ENCODE measurements at regions not wholly inside any gene's neighbourhood (a gene's known extent, or its start where the extent isn't known, plus 50 kb on each side); places are given as distances from the start of the nearest gene placed in this dataset.
"Not testable (repeated sequence)": the region's sequence is repeated elsewhere in the genome, so short reads cannot be mapped to it uniquely, and the experiment has no call there.

DNA sequence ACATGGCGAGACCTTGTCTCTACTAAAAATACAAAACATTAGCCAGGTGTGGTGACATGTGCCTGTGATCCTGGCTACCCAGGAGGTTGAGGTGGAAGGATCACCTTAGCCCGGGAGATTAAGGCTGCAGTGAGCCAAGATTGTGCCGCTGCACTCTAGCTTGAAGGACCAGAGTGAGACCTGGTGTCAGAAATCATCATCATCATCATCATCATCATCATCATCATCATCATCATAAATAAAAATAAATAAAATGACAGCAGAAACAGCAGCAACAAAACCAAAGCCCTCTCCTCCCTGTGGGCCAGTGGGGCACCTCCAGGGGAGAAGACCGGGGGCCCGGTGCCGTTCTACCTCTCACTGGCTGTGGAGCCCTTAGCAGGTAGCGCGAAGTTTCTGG is 281.9 kb upstream of the CRY1 start:
- no peak for DNase-seq

DNA sequence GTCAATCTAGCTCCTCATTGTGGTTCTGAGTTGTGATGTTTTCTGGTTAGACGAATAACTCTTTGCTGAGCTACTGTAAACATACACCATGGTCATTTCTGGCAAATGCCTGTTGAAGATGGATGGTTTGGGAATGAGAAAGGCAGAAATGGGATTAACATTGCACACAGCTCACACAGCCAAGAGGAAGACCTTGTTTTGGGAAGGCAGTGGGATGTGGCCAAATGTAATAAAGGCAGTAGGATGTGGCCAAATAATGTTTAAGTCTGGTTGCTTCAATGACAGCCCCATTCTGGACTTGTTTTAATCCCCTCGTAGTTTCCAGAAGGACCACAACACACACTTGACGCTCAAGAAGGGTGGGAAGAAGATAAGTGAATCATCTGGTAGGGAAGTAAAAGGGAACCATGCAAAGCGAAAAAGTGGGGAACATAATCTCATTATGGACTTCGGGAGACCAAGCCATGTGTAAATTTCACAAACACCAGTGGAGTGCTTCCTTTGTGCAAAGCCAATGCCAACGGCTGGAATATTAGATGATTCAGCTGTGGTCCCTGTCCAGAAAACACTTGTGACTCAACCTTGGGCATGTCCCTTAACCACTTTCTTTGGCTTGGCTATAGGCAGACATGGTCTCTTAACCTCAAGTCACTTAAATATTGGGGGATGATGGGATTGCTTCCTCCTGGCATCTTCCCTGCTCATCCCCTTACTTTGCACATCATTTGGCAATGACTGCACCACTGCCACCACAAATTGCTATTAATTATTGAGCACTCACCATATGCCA is 284.4 kb upstream of the CRY1 start:
- no peak for DNase-seq

DNA sequence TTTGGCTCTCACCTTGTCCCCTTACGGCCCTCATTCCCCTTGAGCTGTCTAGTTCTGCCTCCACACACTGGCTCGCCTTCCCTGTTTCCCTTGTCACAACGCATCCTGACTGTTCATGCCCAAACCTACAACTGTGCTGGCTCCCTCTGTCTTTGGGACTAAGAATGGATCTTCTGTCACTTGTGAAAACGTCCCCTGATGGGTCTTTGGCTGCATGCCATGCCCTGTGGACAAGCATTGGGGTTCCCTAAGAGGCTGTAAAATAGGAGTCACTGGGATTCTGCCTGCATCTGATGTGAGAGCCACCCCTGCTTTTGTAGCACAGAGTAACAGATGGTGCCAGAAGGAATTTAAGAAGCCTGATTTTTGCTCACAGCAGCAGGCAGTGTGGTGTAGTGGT is 285.3 kb upstream of the CRY1 start:
- DNase-seq = no peak

DNA sequence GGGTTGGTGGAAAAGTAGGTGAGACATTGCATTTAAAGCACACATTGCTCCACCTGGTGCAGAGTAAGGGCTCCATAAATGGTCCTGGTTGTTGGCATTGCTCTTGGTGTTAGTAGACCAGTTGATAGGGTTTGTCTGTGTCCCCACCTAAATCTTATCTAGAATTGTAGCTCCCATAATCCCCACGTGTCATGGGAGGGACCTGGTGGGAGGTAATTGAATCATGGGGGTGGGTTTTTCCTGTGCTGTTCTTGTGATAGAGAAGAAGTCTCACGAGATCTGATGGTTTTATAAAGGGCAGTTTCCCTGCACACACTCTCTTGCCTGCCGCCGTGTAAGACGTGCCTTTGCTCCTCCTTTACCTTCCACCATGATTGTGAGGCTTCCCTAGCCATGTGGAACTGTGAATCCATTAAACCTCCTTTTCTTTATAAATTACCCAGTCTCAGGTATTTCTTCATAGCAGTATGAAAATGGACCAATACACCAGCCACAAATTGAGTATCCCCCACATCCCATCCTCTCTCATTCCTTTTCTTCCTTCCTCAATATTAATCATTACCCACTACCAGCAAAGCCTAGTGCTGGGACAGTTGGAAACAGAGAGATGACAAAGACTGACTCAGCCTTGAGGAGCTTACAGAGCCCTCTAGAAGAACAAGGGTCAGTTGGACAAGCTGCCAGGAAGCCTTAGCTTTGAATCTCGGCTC is 285.9 kb upstream of the CRY1 start:
- not testable (repeated sequence) for DNase-seq

DNA sequence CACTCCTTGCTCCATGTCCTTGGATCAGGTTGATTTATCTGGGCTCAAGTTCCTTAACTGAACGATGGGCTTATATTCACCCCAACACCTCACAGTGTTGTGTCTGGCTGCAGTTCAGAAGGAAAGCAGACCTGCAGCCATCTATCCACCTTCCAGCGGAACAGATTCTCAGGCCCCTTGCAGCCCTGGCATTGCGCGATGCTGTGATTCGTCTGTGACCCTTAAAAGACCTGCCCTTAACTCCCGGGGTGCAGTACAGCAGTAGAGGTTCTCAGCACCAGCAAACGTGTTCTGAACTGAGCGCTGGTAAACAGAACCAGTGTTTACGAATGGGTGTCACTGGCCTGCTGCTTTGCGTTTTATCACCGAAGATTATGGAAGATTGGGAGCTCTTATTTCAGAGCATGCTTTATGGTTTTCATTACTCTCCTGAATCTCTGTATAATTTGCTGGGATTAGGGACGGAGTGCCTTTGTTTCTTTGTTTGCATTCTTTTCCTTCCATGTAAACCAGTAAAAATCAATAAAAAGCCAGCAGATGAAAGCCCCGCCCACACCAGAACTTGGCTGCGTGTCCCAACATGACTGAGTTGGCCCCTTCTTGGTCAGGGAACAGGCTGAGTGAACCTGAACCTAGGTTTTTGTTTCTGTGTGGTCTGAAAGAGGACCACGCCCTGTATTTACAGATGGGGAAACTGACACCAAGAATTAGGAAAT is 286.7 kb upstream of the CRY1 start:
- no peak for DNase-seq

DNA sequence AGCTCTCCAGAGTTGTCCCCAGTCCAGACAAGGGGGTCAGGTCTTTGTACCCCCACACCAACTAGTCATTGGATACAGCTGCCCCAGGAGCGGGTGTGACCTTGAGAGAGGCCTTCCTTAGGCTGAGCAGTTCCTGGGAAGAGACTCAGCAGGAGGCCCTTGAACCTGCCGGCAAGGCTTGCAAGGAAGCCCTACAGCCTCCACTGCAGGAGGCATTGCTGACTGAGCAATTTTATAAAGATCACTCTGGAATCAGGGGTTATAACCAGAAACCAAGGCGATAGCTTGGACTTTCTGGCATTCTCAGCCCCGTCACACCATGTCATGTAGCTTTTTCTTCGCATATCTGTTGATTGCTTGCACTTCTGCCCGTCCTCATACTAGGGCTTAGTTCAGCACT is 291.3 kb upstream of the CRY1 start:
- no peak for DNase-seq

DNA sequence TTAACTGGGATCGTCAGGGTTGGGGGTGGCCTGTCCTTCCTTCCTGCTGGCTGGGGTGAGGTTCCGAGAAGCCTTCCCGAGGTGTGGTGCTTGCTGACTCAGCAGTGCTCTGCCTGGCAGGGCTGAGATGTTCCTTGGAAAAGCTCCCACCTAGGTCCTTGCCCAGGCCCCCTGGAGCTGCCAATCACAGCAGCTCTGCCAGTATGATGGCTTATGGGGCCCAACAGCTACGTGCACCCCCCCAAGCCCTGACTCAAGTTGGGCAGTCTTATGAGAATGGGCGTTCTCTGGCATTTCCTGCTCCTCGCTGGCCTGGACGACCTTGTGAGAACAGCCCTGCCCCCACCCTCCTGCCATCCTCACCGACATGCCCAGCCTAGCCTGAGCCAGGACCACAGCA is 292.2 kb upstream of the CRY1 start:
- no peak for DNase-seq

DNA sequence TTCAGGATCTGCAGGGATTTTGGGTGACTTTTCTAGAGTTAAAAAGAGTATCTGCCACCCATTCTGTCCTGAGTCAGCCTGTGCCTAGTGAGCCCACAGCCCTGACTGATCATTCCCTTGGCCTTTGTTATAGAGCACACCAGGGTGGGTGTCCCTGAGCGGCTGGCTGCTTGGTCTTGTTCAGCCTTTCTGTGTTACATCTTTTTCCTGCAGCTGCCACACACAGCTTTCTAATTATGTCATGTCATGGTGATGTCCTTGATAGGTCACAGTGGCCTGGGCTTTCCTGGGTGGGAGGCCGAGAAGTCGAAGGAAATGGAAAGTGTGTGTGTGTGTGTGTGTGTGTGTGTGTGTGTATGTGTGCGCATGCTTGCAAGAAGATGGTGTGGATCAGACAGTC is 293.2 kb upstream of the CRY1 start:
- no peak for DNase-seq

DNA sequence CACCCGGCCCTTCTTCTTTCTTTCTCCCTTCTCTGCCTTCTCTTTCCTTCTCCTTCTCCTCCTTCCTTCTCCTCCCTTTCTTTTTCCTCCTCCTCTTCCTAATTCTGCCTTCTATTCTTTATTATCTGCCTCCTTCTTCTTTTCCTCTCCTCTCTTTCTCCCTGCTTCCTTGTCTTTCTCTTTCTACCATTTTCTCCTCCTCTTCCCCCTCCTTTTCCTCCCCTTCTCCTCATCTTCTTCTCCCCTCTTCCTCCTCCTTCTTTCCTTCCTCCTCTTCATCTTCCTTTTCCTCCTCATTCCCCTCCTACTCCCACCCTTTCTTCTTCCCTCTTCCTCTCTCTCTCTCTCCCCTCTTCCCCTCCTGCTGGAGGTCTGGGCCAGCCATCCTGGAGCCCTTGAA is 294.9 kb upstream of the CRY1 start:
- DNase-seq = no peak

DNA sequence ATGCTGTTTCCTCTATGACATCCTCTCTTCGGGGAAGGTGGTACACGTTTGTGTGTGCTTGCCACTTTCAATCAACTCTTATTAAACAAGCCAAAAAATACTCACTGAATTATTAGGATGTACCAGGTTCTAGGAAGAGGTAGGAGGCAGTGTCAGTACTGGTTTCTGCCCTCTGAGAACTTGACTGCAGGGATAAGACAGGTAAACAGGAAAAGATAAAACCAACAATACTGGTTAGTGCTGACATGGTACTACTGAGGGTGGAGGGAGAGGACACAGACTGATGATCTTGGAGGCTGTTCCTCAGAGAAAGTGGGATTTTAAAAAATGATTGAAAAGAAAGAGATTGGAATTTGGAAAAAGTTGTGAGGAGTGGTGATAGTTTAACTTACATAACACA is 295.2 kb upstream of the PWP1 start:
- DNase-seq = no peak

DNA sequence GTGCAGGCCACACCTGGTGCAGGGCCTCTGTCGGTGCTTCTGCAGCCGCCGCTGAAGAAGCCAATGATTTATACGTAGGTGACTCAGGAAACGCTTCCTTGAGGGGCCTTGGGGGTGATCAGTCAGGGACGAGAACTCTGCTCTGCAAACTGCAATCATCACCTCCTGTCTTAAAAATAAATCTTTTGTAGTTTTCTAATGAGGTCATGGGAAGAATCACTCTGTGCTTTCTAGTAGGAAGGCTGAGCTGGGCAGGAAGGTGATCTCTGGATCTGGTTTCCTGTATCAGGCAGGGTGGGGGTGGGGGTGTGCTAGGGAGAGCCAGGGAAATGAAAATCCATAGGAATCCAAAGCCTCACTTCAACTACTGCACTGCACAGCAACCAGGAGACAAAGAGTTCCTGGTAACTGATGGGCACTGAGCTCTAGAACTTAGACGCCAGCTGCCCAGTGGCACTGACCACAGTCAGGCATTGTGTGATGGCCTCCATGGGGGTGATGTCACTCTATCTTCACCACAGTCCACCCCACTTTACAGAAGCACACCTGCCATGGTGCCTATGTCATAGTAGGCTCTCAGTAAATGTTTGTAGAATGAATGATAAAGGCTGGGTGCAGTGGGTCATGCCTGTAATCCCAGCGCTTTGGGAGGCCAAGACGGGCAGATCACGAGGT is 292.4 kb upstream of the PWP1 start:
- no peak for DNase-seq

DNA sequence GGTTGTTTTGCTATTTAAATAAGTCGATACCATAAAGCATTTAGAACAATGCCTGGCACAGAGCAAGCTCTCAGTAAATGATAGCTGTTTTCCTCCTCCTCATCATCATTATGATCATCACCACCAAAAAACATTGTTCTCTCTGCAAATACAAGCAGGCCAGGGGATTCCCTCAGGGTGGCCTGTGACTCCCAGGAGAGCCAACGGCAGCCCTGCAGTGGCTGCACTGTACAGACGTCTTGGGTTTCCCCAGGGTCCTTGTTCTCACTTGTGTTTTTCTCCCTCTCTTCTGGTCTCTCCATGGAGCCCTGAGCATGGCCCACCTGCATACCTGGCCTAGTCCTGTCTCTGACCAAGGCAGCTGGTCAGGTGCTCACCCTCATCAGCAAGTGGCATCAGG is 290.9 kb upstream of the PWP1 start:
- DNase-seq = no peak

DNA sequence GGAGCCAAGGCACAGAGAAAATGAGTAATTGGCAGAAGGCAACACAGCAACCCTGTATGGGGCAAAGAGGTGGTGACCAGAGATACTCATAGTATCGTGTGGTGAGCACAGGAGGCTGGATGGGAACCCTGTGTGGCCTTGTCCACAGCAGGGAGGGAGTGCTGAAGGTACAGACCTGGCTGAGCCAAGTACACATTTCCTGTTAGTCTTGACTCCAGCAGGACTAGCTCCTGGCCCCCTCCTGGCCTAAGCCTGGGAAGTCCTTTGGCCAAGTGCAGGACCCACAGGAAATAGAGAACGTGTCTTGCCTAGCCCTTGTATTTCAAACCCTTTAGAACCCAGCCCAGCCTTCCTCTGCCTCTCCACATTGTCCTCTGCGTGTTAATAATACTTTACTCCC is 289.8 kb upstream of the PWP1 start:
- DNase-seq = no peak

DNA sequence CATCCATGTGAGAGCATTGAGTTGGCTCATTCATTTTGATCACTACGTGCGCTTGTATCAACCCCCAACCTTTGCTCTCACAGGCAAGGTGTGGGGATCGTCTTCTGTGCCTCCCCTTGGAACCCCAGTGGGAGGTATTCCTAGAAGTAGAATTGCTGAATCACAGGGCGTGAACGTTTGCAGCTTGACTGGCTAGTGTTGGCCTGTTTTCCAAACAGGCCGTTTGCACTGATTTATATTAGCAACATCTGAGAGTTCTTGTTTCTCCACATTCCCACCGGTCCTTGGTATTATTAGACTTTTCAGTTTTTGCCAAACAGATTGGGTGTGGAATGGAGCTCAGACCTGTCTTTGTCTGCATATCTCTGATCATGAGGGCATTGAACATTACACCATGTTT is 288.6 kb upstream of the PWP1 start:
- DNase-seq = no peak

DNA sequence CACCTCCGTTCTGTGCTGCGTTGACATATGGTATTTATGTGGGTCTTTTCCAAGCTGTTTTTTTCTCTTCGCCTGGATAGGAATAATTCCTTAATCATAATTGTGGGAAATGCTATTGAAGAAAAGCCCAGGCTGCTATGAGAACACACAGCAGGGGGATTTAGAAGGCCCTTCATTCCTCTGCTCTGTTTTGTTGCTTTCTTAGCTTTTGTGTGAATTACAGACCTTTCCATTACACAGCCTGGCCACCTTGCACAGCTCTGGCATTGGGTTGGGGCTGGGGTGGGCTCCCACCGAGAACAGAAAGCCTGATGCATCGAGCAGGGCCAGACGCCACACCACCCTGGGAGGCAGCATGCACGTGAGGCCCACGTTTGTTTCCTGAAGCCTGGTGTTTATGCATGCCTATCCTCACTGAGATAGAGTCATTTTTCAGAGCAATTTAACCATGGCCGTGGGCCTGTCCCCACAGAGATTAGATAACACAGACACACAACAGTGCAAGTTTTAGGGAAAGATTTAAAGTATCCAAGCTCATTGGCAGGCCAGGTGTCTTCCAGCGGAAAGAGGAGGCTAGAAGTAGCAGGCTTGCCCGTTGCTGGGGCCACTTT is 287.6 kb upstream of the PWP1 start:
- no peak for DNase-seq

DNA sequence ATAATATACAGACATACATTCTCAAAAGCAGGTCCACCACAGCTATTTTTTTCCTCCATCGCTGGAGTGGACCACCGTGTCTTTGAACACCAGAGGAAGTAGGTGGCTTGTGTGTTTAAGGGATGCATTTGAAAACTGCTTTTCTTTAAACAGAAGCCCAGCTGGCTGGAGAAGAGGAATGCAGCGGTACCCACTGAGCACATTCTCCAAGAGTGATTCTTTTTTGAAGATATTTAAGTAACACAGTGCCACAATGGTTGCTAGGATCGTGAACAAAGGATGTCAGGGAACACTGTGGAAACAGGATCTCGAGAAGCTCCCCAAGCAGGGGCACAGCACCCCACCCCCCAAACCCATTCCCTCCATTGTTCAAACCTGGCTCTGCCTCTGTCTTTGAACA is 286.6 kb upstream of the PWP1 start:
- DNase-seq = no peak

DNA sequence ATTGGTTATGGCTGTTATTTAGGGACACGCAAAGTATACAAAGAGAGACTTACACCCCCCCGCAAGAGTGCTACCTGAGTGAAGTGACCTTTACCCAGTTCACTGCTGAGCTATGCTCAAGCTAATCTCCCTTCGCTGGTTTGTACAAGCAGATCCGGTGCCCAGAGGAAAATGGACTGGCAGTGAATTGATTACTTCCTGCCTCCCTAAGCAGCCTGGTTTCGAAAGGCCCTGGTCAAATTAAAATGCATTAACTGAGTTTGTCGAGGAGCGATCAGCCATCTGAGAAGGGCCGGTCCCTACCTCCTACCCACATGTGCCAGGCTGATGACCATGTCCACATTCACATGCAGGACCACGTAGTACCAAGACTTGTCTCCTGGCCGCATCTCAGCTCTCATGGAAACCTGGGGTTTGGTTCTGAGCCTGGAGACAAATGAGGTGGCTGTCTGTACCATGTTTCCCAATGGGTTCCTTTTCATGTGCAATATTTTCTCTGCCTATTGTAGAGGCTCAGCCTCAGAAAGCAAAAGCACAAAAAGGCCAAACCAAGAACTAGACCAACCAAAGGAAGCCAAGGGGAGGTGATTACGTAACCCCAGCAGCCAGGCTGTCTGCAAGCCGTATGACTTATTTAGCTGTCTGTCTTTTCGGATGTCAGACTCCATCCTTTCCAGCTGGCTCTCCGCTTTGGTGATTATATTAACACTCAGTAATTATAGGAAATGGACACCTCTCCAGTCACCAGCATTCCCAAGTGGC is 284.7 kb upstream of the PWP1 start:
- peak in 1 of 5 experiments; percentile 43 for DNase-seq

DNA sequence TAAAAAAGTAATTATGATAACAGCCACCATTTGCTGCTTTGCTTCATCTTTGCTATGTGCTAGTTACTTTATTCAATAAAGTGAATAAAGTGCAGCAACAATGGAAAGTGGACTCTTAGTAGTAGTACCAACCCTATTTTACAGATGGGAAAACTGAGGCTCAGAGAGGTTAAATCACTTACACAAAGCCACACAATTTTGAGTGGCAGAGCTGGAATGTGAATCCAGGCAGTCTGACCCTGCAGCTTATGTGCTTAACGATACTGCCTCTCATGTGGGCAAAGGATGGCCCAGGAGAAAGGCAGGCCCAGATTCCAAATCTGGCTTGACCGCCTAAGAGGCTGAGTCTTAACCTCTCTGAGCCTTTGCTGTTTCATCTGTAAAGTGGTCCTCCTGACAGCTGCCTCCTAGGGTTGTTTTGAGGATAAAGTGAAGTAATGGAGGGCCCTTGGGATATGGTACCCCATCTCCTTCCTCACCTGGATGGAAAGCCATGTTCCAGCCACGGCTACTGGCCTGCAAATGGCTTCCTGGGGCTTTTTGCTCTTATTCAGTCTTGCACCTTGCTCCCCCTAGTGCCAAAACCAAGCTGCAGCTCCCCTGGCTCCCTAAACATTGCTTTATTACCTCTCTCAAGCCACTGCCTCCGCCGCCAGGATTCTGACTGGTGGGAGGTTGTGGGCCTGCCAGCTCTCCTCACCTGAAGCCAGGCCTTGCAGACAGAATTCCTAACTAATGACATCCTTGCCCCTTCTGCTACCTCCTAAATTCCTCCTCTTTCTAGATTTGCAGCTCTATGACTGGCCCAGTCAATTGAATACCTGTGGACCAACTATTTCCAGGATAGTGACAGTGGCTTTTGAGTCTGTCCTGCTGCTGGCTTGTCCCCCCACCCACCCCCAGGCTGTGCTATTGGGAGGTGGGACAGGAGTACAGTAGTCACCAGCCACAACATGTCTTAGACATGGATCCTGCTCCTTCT is 283.3 kb upstream of the PWP1 start:
- DNase-seq = peak in 4 of 5 experiments; percentile 21 to 63 (median 31)

DNA sequence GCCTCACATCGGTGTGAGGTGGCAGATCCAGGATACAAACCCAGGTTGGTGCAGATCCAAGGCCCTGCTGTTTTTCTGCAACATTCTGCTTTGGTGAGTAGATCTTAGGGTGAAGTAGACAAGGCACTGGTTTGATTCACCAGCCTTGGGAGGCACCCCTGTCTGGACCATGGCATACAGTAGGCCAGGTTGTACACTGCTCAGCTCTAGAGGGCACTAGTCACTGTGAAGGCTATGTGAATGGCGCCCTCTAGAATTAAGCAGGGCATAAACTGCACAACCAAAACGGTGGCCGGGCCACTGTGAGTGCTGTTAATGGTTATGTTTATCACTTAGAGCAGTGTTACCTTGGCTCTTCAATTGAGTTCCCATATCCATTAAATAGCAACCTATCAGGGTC is 280.6 kb upstream of the PWP1 start:
- peak in 1 of 5 experiments; percentile 60 for DNase-seq

DNA sequence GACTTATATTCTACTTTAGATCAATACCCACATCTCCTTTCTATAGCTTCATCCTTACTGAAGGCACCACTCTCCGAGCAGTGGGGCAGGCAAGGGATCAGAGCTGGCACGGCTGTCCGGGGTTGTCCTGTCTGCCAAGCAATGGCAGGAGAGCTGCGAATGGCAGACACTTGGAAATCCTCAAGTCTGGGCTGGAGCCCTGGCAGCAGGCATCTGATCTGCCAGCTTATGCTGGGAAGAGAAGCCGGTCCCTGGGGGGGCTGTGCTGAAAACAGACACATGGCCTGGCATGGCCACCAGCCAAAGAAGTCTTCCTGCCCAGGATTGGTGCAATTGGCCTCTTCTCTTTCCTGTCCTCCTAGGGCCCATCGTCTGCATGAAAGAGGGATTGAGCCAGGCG is 280.2 kb upstream of the PWP1 start:
- DNase-seq = no peak

DNA sequence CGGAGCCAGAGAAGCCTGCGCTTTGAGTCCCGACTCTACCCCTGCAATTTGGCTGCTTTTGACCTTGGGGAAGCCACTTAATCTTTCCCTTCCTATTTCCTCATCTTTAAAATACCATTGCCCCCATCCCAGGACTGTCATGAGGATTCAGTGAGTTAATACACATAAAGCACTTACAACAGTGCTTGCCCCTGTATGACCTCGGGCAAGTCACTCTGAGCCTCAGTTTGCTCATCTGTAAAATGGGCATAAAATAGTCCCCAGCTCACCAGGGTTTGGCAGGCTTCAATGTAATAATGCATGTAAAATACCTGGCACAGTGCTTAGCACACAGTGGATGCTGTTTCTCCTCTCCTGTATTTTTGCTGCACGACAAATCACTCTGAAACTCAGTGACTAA is 278.7 kb upstream of the PWP1 start:
- no peak for DNase-seq
